ENCODE measurements at regions not wholly inside any gene's neighbourhood (a gene's known extent, or its start where the extent isn't known, plus 50 kb on each side); places are given as distances from the start of the nearest gene placed in this dataset.

DNA sequence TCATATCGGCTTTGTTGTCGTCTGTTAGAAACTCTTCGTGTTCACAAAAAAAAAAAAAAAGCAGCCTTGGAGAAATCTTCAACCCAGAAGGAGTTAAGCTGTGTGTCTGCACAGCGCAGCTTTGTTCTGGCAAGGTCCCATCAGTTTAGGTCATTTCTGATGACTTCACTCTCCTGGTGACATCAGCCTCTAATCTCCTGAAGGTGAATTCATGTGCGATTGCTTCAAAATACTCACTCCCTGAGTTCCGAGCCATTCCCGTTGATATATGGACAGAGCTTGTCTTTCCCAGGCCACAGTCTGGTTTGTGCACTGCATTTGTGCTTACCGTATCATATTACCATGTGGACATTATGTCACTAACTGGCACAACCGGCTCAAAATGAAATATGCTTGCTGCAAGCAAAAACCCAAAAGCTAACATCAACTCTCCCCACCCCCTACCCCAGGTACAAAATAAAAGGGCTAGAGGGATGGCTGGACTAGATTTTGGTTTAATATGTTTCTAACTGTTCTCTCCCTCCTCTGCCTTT lies 342.4 kb downstream of the KCNRG start:
- TF ChIP-seq, protein P1, sequence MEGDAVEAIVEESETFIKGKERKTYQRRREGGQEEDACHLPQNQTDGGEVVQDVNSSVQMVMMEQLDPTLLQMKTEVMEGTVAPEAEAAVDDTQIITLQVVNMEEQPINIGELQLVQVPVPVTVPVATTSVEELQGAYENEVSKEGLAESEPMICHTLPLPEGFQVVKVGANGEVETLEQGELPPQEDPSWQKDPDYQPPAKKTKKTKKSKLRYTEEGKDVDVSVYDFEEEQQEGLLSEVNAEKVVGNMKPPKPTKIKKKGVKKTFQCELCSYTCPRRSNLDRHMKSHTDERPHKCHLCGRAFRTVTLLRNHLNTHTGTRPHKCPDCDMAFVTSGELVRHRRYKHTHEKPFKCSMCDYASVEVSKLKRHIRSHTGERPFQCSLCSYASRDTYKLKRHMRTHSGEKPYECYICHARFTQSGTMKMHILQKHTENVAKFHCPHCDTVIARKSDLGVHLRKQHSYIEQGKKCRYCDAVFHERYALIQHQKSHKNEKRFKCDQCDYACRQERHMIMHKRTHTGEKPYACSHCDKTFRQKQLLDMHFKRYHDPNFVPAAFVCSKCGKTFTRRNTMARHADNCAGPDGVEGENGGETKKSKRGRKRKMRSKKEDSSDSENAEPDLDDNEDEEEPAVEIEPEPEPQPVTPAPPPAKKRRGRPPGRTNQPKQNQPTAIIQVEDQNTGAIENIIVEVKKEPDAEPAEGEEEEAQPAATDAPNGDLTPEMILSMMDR (IDR thresholded peaks at IDR 0.05) = no peak
- TF ChIP-seq POLR2A (IDR thresholded peaks at IDR 0.05) (no peak), POLR2AphosphoS5 (IDR thresholded peaks at IDR 0.05) (peak in 1 of 3 donors; percentile 37)
